ENCODE measurements at regions not wholly inside any gene's neighbourhood (a gene's known extent, or its start where the extent isn't known, plus 50 kb on each side); places are given as distances from the start of the nearest gene placed in this dataset.
A peak's percentile ranks its signal among the peaks of the same experiment; 100 is the strongest.
"Not testable (repeated sequence)": the region's sequence is repeated elsewhere in the genome, so short reads cannot be mapped to it uniquely, and the experiment has no call there.

- TF ChIP-seq POLR2A (IDR thresholded peaks at IDR 0.05; ENCODE audit: low read length), result no peak
- no peak for TF ChIP-seq GATA1 (IDR thresholded peaks at IDR 0.05; ENCODE audit: low read depth, low read length)
- no peak for DNase-seq
Observed at GRCh38 chr13:86909318-86909717, 761.9 kb upstream of the SLITRK5 start.

- TF ChIP-seq GATA1 (IDR thresholded peaks at IDR 0.05; ENCODE audit: low read depth, low read length), result no peak
- no peak for TF ChIP-seq POLR2A (IDR thresholded peaks at IDR 0.05; ENCODE audit: low read length)
- DNase-seq, result no peak
Observed at GRCh38 chr13:86914757-86915156, 756.4 kb upstream of the SLITRK5 start.

DNA sequence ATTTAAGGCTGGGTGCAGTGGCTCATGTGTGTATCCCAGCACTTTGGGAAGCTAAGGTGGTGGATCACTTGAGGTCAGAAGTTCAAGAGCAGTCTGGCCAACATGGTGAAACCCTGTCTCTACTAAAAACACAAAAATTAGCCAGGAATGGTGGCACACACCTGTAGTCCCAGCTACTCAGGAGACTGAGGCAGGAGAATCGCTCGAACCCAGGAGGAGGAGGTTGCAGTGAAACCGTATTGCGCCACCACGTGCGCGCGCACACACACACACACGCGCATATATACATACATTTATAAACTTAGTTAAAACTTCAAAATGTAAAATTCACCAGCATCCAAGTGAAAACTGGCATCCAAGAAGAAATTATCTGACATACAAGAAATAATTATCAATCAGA, 753.7 kb upstream of the SLITRK5 start:
- DNase-seq, result not testable (repeated sequence)

GRCh38 chr13:86918682-86919081, 752.5 kb upstream of the SLITRK5 start:
- DNase-seq, result no peak
- TF ChIP-seq GATA1 (IDR thresholded peaks at IDR 0.05; ENCODE audit: low read depth, low read length), result no peak
- TF ChIP-seq POLR2A (IDR thresholded peaks at IDR 0.05; ENCODE audit: low read length), result no peak

DNA sequence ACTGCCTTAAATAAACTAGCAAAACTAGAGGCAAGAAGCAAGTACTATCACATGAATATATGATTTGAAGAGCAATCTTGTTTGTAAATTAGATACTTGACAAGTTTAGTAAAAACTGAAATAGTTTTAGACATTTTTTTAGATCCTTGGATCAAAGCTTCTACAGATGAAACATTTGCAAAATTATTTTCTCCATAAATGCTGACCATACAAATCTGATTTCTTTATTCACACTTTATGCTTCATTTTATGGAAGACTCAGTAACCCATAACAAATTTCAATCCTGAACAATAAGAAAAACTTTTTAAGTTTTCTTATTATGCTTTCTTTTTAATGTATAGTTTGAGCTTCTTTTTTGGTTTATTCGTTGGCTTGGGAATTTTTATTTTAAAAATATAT, 750.2 kb upstream of the SLITRK5 start:
- no peak for DNase-seq

DNA sequence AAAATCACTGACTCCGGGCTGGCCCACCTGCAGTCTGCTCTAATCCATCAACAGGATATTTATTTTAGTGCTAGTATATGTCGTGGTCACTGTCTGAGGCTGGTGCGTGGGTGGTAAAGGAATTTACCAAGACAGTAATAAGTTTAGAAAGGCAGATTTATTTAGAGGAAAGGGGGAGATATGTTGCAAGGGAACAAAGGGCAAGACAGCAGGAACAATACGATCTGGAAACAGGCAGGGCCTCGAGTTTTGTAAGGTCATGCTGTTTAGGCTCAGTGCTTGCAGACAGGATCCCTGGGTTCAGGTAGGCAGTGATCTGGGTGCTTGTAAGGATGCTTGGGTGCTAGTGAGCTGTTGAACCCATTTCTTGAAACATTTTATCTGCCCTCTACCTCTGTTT, 748.2 kb upstream of the SLITRK5 start:
- no peak for TF ChIP-seq GATA1 (IDR thresholded peaks at IDR 0.05; ENCODE audit: low read depth, low read length)
- no peak for DNase-seq

More for the DNA sequence above, 750.2 kb upstream of the SLITRK5 start:
- TF ChIP-seq GATA1 (IDR thresholded peaks at IDR 0.05; ENCODE audit: low read depth, low read length) (no peak), POLR2A (IDR thresholded peaks at IDR 0.05; ENCODE audit: low read length) (no peak)

- peak in 1 of 2 experiments; percentile 1 for DNase-seq
Observed at GRCh38 chr13:86926916-86927315, 744.3 kb upstream of the SLITRK5 start.

- no peak for DNase-seq
- TF ChIP-seq POLR2A (IDR thresholded peaks at IDR 0.05; ENCODE audit: low read length), result no peak
Observed at GRCh38 chr13:86932776-86933334, 738.3 kb upstream of the SLITRK5 start.

GRCh38 chr13:86933676-86934075, 737.5 kb upstream of the SLITRK5 start:
- TF ChIP-seq GATA1 (IDR thresholded peaks at IDR 0.05; ENCODE audit: low read depth, low read length) (no peak), POLR2A (IDR thresholded peaks at IDR 0.05; ENCODE audit: low read length) (no peak)
- no peak for DNase-seq

DNA sequence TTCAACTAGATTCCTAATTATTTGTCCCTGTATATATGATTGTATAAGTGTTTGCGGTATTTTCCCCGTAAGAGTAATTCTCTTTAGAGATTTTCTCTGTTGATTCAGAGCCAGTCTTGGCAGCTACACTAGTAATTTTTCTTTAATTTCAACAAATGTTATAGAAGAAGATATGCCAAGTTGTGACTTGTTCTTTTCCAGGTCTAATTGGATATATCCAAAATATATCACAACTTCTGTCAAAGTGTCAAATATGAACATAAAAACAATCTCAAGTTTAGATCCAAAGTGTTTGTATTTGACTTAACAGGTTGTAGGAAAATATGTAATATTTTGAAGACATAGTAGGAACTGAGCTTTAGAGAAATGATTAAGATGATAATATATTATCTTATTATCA, 733.9 kb upstream of the SLITRK5 start:
- DNase-seq, result no peak

DNA sequence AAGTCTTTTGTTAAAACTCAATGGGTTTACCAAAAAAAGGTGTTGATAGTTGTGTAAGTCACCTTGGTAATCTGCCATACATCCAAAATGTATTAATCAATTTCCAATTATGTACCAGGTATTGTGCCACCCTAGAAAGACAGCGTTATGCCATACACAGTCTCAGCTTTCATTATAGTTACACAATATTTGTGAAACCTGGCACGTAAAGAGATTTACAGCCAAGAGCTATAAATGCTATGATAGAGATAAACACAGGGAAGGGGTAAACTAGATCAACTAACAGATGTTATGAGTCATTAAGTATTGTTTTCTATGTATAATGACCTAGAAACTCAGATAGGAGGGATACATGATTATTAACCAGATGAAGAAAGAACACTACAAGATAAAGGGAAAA, 725.6 kb upstream of the SLITRK5 start:
- DNase-seq, result no peak
- TF ChIP-seq POLR2A (IDR thresholded peaks at IDR 0.05; ENCODE audit: low read length), result no peak
- TF ChIP-seq GATA1 (IDR thresholded peaks at IDR 0.05; ENCODE audit: low read depth, low read length), result no peak

More for the DNA sequence above, 733.9 kb upstream of the SLITRK5 start:
- TF ChIP-seq GATA1 (IDR thresholded peaks at IDR 0.05; ENCODE audit: low read depth, low read length) (no peak), POLR2A (IDR thresholded peaks at IDR 0.05; ENCODE audit: low read length) (no peak)

DNA sequence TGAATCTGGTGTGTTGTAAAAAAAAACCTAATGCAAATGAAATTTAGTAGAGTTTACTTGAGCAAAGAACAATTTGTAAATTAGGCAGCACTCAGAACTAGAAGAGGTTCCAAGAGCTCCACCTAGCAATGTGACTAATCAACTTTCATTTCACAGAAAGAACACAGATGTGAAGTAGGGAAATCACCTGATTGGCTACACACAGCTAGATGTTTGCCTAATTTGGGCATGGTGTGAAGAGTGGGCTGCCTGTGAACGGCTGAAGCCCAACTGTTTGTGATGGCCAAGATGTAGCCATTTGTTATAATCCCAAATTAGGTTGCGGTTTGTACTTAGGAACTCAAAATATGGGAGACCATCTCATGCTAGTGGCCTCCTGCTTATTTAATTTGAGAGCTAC, 724.4 kb upstream of the SLITRK5 start:
- peak; percentile 26 to 50 for DNase-seq
- TF ChIP-seq POLR2A (IDR thresholded peaks at IDR 0.05; ENCODE audit: low read length) (no peak), GATA1 (IDR thresholded peaks at IDR 0.05; ENCODE audit: low read depth, low read length) (no peak)

DNA sequence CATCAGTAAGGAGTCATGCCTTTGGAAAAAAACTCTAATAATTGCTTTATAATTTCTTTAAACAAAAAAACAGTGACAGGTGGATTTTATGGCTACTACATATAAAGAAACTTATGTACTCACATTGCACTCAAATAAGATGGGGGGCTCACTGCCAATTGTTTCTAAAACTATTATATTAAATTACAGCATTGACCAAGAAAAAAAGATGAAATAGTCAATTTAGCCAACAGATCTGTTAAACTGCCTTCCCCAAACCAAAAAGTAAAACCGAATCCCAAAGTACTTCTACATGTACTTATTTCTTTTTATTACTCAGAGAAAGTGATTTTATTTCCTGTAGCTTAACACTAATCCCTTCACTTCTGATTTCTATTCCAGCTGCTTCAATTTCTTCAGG, 716.8 kb upstream of the SLITRK5 start:
- no peak for DNase-seq
- TF ChIP-seq POLR2A (IDR thresholded peaks at IDR 0.05; ENCODE audit: low read length) (no peak), GATA1 (IDR thresholded peaks at IDR 0.05; ENCODE audit: low read depth, low read length) (no peak)

GRCh38 chr13:86960876-86961275, 710.3 kb upstream of the SLITRK5 start:
- DNase-seq, result no peak
- TF ChIP-seq POLR2A (IDR thresholded peaks at IDR 0.05; ENCODE audit: low read length) (no peak), GATA1 (IDR thresholded peaks at IDR 0.05; ENCODE audit: low read depth, low read length) (no peak)

DNA sequence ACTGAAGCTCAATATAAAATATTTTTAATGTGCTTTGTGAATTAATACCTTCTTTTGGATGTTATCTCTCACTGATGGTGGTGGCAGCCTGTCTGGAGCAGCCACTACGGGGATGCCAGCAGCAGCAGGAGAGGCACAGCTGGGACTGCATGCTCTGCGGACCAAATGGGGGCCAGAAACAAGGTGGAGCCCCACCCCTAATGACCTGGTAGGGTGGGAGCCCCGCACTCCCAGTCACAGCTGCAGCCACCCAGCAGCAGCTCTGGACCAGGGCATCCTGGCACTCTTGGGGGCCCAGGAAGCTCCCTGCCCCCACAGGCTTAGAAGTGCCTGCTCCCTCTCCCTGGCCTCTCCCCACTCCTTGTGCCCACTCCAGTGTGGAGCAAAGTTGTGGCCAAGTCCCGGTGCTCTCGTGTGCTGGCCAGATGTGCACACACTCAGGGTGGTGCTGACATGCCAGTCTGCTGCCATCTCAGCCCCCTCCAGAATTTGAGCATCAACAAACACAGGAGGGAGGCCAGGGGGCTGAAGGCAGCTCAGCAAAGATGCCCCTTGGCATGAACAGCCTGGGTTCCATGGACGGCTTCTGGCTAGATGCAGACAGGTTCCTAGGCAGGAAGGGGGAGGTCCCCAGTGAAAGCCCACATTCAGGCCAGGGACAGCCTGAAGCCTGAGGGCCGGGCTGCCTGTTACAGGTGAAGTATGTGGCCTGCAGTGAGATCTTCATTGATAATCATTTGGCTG, 696.7 kb upstream of the SLITRK5 start:
- DNase-seq, result no peak
- TF ChIP-seq GATA1 (IDR thresholded peaks at IDR 0.05; ENCODE audit: low read depth, low read length), result no peak
- TF ChIP-seq POLR2A (IDR thresholded peaks at IDR 0.05; ENCODE audit: low read length), result no peak

DNA sequence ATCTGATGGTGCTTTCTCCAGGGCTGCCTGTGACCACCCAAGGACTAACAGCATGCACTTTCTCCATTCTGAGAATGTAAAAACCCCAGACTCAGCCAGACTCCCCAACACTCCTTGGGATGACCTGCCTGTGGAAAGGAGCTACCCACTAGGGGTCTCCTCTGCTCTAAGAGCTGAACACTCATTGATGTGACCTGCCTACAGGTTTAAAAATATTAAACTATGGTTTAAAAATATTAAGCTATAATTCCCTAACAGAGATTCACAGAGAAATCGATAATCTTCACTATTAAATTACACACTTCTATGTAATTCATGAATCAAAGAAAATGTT, 696.2 kb upstream of the SLITRK5 start:
- DNase-seq, result no peak
- TF ChIP-seq POLR2A (IDR thresholded peaks at IDR 0.05; ENCODE audit: low read length) (no peak), GATA1 (IDR thresholded peaks at IDR 0.05; ENCODE audit: low read depth, low read length) (no peak)

Measured in erythroblast (primary cell).